CD4-positive, CD25-positive, alpha-beta regulatory T cell (primary cell): ENCODE measurements at regions not wholly inside any gene's neighbourhood (a gene's known extent, or its start where the extent isn't known, plus 50 kb on each side); places are given as distances from the start of the nearest gene placed in this dataset.
"Not testable (repeated sequence)": the region's sequence is repeated elsewhere in the genome, so short reads cannot be mapped to it uniquely, and the experiment has no call there.

Experiments used
- ATAC-seq, 2 donors: fragments of 150-1000 bp; cut with Tn5 transposase; one replicate each; pipeline ENCODE4 v1.10.0; 2021; ENCODE audit warnings: low read depth in 2 of 2, moderate number of reproducible peaks in 2 of 2, moderate library complexity in 1 of 2
- DNase-seq, 3 donors: peaks; one replicate each; pipeline versions ENCODE4 v3.0.0 to v3.0.0-alpha.2; 2012 to 2022; ENCODE audit warnings: mixed read lengths in 1 of 3
- H3K27ac ChIP-seq: one replicate; pipeline ENCODE4 v1.7.0; 2013; ENCODE audit warnings: mild to moderate bottlenecking, low read length; ENCODE audit not compliant: insufficient read depth, poor library complexity, severe bottlenecking
- H3K27me3 ChIP-seq: one replicate; pipeline ENCODE4 v1.7.0; 2013; ENCODE audit warnings: low read length; ENCODE audit not compliant: control insufficient read depth, insufficient read depth
- H3K36me3 ChIP-seq: one replicate; pipeline ENCODE4 v1.7.0; 2013; ENCODE audit warnings: mild to moderate bottlenecking, low read length, moderate library complexity; ENCODE audit not compliant: control insufficient read depth, insufficient read depth
- H3K4me1 ChIP-seq: 2 replicates; pipeline ENCODE4 v1.7.0; 2013; ENCODE audit warnings: mild to moderate bottlenecking, low read length; ENCODE audit not compliant: insufficient read depth, control insufficient read depth, poor library complexity, severe bottlenecking
- H3K4me3 ChIP-seq: one replicate; pipeline ENCODE4 v1.7.0; 2013; ENCODE audit warnings: low read depth, mild to moderate bottlenecking, low read length, moderate library complexity
- H3K9me3 ChIP-seq, 2 experiments: 1 replicate in 1 of 2; 2 replicates in 1 of 2; pipeline ENCODE4 v1.7.0; 2013; ENCODE audit warnings: low read length in 2 of 2, mild to moderate bottlenecking in 1 of 2, moderate library complexity in 1 of 2; ENCODE audit not compliant: control insufficient read depth in 2 of 2
- H3K27ac Mint-ChIP-seq, 3 donors: one replicate each; pipeline ENCODE4 v1.8.0; 2020 to 2022; ENCODE audit warnings: mild to moderate bottlenecking in 3 of 3, mixed read lengths in 3 of 3, moderate library complexity in 2 of 3
- H3K27me3 Mint-ChIP-seq: one replicate; pipeline ENCODE4 v1.8.0; 2022; ENCODE audit warnings: mild to moderate bottlenecking, mixed read lengths
- H3K36me3 Mint-ChIP-seq: one replicate; pipeline ENCODE4 v1.8.0; 2020; ENCODE audit warnings: mixed read lengths
- H3K4me1 Mint-ChIP-seq, 4 donors: one replicate each; pipeline ENCODE4 v1.8.0; 2020 to 2022; ENCODE audit warnings: mixed read lengths in 4 of 4, mild to moderate bottlenecking in 1 of 4
- H3K4me3 Mint-ChIP-seq, 4 donors: one replicate each; pipeline ENCODE4 v1.8.0; 2020 to 2022; ENCODE audit warnings: mild to moderate bottlenecking in 4 of 4, mixed read lengths in 4 of 4, moderate library complexity in 3 of 4
- H3K9me3 Mint-ChIP-seq, 7 donors: one replicate each; pipeline ENCODE4 v1.8.0; 2020 to 2022; ENCODE audit warnings: mixed read lengths in 7 of 7, mild to moderate bottlenecking in 3 of 7, moderate library complexity in 2 of 7

DNA sequence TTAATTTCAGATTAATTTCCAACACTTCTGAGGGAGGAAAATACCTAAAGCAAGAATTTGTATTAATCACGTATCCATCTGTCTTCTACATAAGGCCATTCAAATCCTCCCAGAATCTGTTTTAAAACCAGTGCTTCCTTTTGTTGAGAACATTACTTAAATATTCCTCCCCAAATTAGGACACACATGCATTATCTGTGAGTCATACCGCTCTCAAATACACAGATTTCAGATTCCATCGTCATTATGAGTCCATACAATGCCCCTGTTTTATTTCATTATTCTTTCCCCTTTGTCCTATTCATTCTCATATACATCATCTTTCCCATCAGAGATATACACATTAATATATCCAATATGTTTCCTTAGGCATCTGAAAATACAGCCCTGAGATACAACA, 57.3 kb upstream of the PRSS12 start:
- Mint-ChIP-seq H3K27ac (no peak overlapping the region), H3K9me3 (peaks cover 0 to 13% (median 2%) of the 10 kb centered on the region in 7 donors), H3K27me3 (peaks cover 4% of the 10 kb centered on the region), H3K4me1 (no peaks in the 10 kb centered on the region), H3K4me3 (no peak overlapping the region), H3K36me3 (no peaks in the 10 kb centered on the region)
- no peaks in the 10 kb centered on the region for H3K4me1 ChIP-seq
- no peaks in the 10 kb centered on the region for H3K27me3 ChIP-seq
- H3K36me3 ChIP-seq, result no peaks in the 10 kb centered on the region
- ATAC-seq (no peak), DNase-seq (no peak)
- H3K9me3 ChIP-seq, result no peaks in the 10 kb centered on the region
- no peak overlapping the region for H3K4me3 ChIP-seq
- no peak overlapping the region for H3K27ac ChIP-seq

DNA sequence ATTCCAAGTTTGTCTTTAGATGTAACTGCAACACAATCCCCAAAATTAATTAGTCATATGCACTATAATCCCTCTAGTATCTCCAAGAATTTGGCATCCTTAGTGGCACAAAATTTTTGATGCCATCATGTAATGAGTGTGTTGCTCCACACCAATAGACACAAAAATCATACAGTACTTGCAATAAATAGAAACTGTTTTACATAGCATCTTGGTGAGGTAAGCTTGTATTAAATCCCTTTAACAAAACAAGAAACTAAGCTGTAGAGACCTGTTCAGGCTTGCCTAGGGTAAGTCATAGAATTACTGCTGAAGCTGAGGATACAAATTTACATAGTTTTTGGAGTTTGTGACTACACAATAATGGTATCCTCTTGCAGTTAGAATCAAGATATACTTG, 64.5 kb upstream of the PRSS12 start:
- Histone ChIP-seq H3K4me3 (no peak overlapping the region), H3K36me3 (no peaks in the 10 kb centered on the region), H3K9me3 (no peaks in the 10 kb centered on the region), H3K4me1 (no peaks in the 10 kb centered on the region), H3K27ac (no peak overlapping the region), H3K27me3 (no peaks in the 10 kb centered on the region)
- H3K27ac Mint-ChIP-seq, result no peak overlapping the region
- DNase-seq (no peak), ATAC-seq (no peak)
- no peaks in the 10 kb centered on the region for H3K4me1 Mint-ChIP-seq
- peaks cover 4% of the 10 kb centered on the region for H3K27me3 Mint-ChIP-seq
- no peak overlapping the region for H3K4me3 Mint-ChIP-seq
- no peaks in the 10 kb centered on the region for H3K36me3 Mint-ChIP-seq
- H3K9me3 Mint-ChIP-seq, result peaks cover 0 to 1% (median 0%) of the 10 kb centered on the region in 7 donors

- not testable (repeated sequence) for H3K4me3 ChIP-seq, H3K9me3 Mint-ChIP-seq, H3K27me3 ChIP-seq, H3K4me1 ChIP-seq, H3K36me3 Mint-ChIP-seq, DNase-seq, H3K36me3 ChIP-seq, ATAC-seq, H3K27ac Mint-ChIP-seq, H3K4me1 Mint-ChIP-seq, H3K27me3 Mint-ChIP-seq, H3K4me3 Mint-ChIP-seq, H3K27ac ChIP-seq, H3K9me3 ChIP-seq
Observed at GRCh38 chr4:118417800-118418199, 65.0 kb upstream of the PRSS12 start.

DNA sequence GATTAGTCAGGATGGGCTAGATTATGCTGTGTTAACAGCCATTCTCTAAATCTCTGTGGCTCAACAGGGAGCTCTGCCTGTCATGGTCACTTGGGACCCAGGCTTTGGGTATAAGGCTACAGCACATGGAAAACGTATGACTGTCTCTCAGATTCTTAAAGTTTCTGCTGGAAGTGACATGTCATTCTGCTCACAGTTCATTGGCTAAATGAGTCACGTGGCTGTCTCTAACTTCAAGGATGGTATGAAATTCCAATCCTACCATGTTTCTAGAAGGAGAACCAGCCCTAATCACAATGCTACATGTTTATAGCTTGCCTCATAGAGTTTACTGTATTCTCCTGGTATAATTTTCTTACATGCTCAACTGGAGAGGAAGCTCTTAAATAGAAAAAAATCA, 65.6 kb upstream of the PRSS12 start:
- H3K27me3 ChIP-seq, H3K27ac Mint-ChIP-seq, H3K27me3 Mint-ChIP-seq, H3K27ac ChIP-seq, H3K36me3 ChIP-seq, H3K4me1 ChIP-seq, H3K4me3 ChIP-seq, H3K4me3 Mint-ChIP-seq, DNase-seq, ATAC-seq, H3K9me3 ChIP-seq, H3K9me3 Mint-ChIP-seq, H3K36me3 Mint-ChIP-seq, H3K4me1 Mint-ChIP-seq: not testable (repeated sequence)

GRCh38 chr4:118419626-118420025, 66.8 kb upstream of the PRSS12 start:
- not testable (repeated sequence) for H3K4me1 Mint-ChIP-seq, H3K36me3 Mint-ChIP-seq, H3K9me3 Mint-ChIP-seq, H3K36me3 ChIP-seq, H3K4me3 Mint-ChIP-seq, H3K4me1 ChIP-seq, H3K9me3 ChIP-seq, H3K27me3 ChIP-seq, ATAC-seq, H3K4me3 ChIP-seq, H3K27ac Mint-ChIP-seq, H3K27ac ChIP-seq, DNase-seq, H3K27me3 Mint-ChIP-seq

- not testable (repeated sequence) for H3K27me3 Mint-ChIP-seq
- DNase-seq, result peak in 1 of 3 donors; percentile 41
Observed at GRCh38 chr4:118424062-118424461, 71.3 kb upstream of the PRSS12 start.

GRCh38 chr4:118428881-118429280, 76.1 kb upstream of the PRSS12 start:
- not testable (repeated sequence) for H3K27ac Mint-ChIP-seq, H3K4me3 Mint-ChIP-seq, H3K36me3 ChIP-seq, DNase-seq, H3K4me1 Mint-ChIP-seq, H3K9me3 Mint-ChIP-seq, H3K9me3 ChIP-seq, H3K4me1 ChIP-seq, H3K27me3 Mint-ChIP-seq, H3K4me3 ChIP-seq, ATAC-seq, H3K36me3 Mint-ChIP-seq, H3K27ac ChIP-seq, H3K27me3 ChIP-seq

More at GRCh38 chr4:118424062-118424461, 71.3 kb upstream of the PRSS12 start:
- not testable (repeated sequence) for H3K36me3 Mint-ChIP-seq, ATAC-seq, H3K9me3 Mint-ChIP-seq, H3K27ac Mint-ChIP-seq, H3K9me3 ChIP-seq, H3K27me3 ChIP-seq, H3K4me1 ChIP-seq, H3K4me1 Mint-ChIP-seq, H3K36me3 ChIP-seq, H3K4me3 ChIP-seq, H3K4me3 Mint-ChIP-seq, H3K27ac ChIP-seq

DNA sequence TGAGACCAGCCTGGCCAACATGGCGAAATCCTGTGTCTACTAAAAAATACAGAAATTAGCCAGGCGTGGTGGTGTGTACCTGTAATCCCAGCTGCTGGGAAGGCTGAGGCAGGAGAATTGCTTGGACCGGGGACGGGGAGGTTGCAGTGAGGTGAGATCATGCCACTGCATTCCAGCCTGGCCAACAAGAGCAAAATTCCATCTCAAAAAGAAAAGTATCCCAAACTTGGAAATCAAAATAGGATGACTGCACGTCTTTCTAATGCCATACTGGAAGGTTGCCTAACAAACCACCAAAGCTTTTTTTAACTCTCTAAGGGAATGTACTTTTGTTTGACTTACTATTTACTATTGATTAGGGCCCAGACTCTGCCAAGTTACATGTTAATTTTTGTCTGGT, 79.6 kb upstream of the PRSS12 start:
- not testable (repeated sequence) for H3K27me3 ChIP-seq, H3K4me1 ChIP-seq, H3K36me3 Mint-ChIP-seq, H3K36me3 ChIP-seq, H3K4me3 Mint-ChIP-seq, H3K27ac Mint-ChIP-seq, H3K9me3 ChIP-seq, H3K4me1 Mint-ChIP-seq, H3K27me3 Mint-ChIP-seq, H3K9me3 Mint-ChIP-seq, DNase-seq, H3K27ac ChIP-seq, H3K4me3 ChIP-seq, ATAC-seq
